Gastroesophageal sphincter (tissue), 3 donors: ENCODE measurements at regions not wholly inside any gene's neighbourhood (a gene's known extent, or its start where the extent isn't known, plus 50 kb on each side); places are given as distances from the start of the nearest gene placed in this dataset.

Experiments
- EP300 ChIP-seq: sonication (generic); formaldehyde crosslinking; IDR thresholded peaks from one replicate; pipeline ENCODE4 v1.6.1; 2017; ENCODE audit warnings: antibody characterized with exemption, mild to moderate bottlenecking
- POLR2A ChIP-seq, 2 donors: fragments of 450-650 bp; IDR thresholded peaks; one replicate each; pipeline ENCODE4 v1.6.1; 2017; ENCODE audit warnings: antibody characterized with exemption in 2 of 2, mild to moderate bottlenecking in 2 of 2, moderate library complexity in 1 of 2
- POLR2AphosphoS5 ChIP-seq: sonication (generic); formaldehyde crosslinking; IDR thresholded peaks from one replicate; pipeline ENCODE4 v1.6.1; 2017; ENCODE audit warnings: antibody characterized with exemption
- TF ChIP-seq, protein P1 (sequence below), 4 experiments: fragments of 200-600 bp in 2 of 4; fragments of 450-650 bp in 2 of 4; sonication (generic) in 1 of 4; IDR thresholded peaks; one replicate each; pipeline ENCODE4 v1.5.1; 2017 to 2019; ENCODE audit warnings: antibody characterized with exemption in 4 of 4, mild to moderate bottlenecking in 2 of 4, moderate library complexity in 2 of 4

DNA sequence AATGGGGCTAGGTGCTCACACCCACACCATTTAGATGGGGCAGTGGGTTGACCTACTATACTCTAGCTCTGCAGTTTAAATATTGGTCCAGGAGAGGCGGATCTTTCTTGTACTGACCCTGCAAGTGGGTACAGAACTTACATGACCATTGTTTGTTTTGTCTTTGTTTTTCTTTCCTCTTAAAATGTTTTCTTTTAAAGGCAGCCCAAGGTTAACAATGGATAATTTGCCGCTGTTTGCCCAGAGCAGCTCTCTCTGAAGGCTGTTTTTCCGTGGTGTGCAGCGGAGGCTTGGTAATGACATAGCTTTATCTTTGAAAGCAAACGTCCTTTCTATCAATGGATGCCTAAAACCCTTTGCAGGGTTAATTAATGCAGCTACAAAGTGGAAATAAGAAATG lies 133.3 kb upstream of the MEX3C start:
- TF ChIP-seq, protein P1, sequence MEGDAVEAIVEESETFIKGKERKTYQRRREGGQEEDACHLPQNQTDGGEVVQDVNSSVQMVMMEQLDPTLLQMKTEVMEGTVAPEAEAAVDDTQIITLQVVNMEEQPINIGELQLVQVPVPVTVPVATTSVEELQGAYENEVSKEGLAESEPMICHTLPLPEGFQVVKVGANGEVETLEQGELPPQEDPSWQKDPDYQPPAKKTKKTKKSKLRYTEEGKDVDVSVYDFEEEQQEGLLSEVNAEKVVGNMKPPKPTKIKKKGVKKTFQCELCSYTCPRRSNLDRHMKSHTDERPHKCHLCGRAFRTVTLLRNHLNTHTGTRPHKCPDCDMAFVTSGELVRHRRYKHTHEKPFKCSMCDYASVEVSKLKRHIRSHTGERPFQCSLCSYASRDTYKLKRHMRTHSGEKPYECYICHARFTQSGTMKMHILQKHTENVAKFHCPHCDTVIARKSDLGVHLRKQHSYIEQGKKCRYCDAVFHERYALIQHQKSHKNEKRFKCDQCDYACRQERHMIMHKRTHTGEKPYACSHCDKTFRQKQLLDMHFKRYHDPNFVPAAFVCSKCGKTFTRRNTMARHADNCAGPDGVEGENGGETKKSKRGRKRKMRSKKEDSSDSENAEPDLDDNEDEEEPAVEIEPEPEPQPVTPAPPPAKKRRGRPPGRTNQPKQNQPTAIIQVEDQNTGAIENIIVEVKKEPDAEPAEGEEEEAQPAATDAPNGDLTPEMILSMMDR (IDR thresholded peaks at IDR 0.05) = no peak
- TF ChIP-seq POLR2AphosphoS5 = no peak
- no peak for TF ChIP-seq POLR2A (IDR thresholded peaks at IDR 0.05)
- TF ChIP-seq EP300 = no peak
